HCEC 1CT (cell line): ENCODE measurements at regions not wholly inside any gene's neighbourhood (a gene's known extent, or its start where the extent isn't known, plus 50 kb on each side); places are given as distances from the start of the nearest gene placed in this dataset.
A peak's percentile ranks its signal among the peaks of the same experiment; 100 is the strongest.
"Not testable (repeated sequence)": the region's sequence is repeated elsewhere in the genome, so short reads cannot be mapped to it uniquely, and the experiment has no call there.

Source experiments
- DNase-seq: peaks from one replicate; pipeline ENCODE4 v3.0.0-alpha.2; 2017

DNA sequence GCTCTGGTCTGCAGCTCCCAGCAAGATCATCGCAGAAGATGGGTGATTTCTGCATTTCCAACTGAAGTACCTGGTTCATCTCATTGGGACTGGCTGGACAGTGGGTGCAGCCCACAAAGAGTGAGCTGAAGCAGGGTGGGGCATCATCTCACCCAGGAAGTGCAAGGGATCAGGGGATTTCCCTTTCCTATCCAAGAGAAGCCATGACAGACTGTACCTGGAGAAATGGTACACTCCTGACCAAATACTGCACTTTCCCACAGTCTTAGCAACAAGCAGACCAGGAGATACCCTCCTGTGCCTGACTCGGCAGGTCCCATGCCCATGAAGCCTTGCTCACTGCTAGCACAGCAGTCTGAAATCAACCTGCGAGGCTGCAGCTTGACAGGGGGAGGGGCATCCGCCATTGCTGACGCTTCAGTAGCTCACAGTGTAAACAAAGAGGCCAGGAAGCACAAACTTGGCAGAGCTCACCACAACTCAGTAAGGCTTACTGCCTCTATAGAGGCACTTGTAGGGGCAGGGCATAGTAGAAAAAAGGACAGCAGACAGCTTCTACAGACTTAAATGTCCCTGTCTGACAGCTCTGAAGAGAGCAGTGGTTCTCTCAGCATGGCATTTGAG is 60.5 kb downstream of the AREG start:
- DNase-seq, result peak; percentile 61

DNA sequence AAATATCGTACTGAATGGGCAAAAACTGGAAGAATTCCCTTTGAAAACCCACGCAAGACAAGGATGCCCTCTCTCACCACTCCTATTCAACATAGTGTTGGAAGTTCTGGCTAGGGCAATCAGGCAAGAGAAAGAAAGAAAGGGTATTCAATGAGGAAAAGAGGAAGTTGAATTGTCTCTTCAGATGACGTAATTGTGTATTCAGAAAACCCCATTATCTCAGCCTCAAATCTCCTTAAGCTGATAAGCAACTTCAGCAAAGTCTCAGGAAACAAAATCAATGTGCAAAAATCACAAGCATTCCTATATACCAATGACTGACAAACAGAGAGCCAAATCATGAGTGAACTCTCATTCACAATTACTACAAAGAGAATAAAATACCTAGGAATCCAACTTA is 64.4 kb downstream of the AREG start:
- not testable (repeated sequence) for DNase-seq

DNA sequence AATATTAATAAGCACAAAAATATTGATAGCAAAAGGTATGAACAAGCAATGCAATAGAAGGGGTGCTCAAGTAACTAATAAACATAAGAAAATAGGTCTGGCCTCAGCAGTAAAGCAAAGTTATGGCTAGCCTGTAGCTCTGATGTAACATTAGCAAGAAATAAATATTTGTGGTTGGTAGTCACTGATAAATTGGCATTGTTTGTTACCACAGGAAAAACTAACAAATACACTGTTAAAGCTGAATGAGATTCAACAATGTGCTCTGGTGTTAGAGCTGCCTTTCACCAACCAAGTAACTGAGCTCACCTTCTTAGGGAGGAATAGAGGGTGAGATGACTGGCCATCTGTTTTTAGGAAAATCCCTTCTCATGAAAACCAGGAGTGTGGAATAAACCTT is 71.4 kb downstream of the AREG start:
- peak; percentile 25 for DNase-seq

GRCh38 chr4:74517996-74518395 is 73.1 kb downstream of the AREG start:
- DNase-seq, result no peak

- DNase-seq, result peak; percentile 54
Observed at GRCh38 chr4:74522251-74522991, 77.5 kb downstream of the AREG start.

DNA sequence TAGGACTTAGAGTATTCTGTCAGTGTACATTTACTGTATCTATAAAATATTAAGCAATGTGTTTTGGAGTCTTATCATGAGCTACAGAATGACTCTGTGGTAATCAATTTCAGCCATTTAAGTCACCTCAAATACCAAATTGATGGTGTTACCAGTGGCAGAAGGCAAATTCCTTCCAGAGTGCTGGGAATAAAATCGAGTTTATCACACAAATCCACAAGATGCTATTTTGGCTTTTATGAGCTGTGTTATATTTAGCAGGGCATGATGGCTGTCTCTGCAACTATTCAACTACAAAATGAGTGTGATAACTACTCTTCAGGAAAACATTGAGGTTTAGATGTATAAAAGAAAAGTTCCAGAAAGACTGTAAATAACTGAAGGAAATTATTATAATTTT is 78.2 kb downstream of the AREG start:
- DNase-seq, result no peak

GRCh38 chr4:74524985-74525384 is 80.0 kb downstream of the AREG start:
- no peak for DNase-seq

DNA sequence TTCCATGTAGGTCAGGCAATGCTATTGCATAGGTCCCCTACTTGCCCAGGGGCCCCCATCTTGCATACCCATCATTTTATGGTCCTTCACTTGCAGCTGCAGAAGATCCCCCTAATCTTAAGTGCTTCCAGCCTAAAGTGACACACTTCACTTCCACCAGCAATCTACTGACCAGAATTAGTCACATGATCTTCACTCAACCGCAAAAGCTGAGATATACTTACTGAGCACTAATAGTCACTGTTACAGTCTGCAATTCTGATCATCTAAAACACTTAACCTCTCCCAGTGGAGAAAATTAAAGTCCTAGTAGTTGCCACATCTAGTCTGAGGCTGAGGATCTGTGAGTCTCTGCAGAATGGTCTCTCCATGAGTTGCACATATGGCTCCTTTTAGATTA is 82.1 kb downstream of the AREG start:
- DNase-seq, result no peak

GRCh38 chr4:74528178-74528577 is 83.2 kb downstream of the AREG start:
- DNase-seq, result no peak

DNA sequence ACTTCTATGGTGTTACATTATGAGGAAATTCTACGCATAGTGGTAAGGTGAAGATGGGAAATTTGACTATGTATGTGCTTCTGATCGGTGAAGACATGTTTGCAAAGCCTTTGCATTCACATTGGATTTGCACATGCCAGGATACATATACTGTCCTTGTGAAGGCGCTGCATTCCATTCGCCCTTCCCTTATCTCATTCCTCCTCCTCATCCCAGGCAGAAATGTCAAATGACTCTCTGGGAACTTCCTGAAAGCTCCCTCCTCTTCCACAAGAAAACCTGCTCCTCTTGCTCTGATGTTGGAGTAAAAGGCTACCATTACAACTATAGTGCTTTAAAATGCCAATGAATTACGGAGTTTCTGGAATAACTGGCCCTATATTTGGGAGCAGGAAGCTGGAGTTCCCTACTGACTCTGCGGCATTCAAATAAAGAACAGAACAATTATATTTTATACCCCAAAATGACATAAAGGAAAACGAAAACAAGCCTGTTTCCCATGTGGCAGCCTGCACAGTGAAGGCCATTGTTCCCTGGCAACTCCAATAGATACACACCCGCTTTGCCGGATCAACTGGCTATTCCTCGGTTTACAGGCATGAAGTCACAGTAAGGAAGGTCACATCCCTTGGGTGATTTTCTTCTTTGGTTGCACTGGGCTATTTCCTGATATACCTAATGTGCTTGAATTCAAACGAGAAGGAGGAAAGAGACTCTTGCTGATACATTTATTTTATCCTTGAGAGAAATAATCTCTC is 84.5 kb downstream of the AREG start:
- no peak for DNase-seq

DNA sequence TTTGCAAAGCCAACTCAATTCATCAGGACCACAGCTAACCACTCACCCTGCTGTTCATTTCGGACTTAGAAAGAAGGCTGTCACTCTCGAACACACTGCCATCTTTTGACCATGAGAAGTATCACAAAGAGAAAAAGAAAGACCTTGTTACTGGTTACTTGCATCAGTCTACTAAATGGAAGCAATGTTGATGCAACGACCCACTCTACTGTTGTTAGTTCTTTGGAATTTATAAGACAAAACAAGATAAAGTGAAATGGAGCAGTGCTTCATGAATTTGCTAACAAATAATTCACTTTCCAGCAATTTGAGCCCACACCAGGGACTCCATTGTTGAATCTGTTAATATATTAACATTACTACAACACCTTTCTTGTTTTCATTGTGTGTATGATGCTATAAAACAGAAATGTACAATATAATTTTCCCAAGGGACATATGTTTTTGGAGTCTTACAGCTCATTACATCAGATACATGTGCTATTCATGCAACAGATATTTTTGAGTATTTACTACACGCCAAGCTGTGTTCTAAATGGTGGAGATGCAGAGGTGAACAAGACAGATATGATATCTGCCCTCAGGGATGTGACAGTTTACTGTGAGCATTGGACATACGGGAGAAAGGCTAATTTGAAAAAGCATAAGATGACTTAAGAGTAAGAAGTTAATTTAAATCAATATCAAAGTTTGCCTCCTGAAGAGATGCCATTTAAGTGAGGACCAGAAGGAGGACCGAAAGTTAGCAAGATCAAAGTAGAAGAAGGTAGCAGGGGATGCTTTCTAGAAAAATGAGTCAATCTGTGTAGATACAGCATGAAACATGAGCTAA is 87.2 kb downstream of the AREG start:
- peak; percentile 74 for DNase-seq

DNA sequence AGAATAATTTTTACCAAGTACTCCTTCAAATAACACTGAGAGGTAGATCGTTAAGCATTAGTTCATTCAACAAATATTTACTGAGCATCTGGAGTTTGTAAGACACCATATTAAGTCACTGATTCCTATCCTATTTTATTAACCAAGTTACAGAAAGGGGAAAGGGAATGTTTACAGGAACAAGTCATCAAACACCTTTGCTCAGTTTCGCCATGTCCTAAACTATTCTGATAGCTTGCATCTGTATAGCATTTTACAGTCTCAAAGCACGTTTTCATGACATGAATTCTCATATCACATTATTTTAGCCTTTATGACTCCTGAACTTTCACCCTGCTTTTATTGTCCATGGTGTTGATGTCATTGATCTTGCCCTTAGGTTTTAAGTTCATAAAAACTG is 89.2 kb downstream of the AREG start:
- DNase-seq, result no peak

GRCh38 chr4:74534936-74535335 is 90.0 kb downstream of the AREG start:
- no peak for DNase-seq

GRCh38 chr4:74535512-74535911 is 90.6 kb downstream of the AREG start:
- DNase-seq, result no peak

GRCh38 chr4:74536557-74536956 is 91.6 kb downstream of the AREG start:
- peak; percentile 35 for DNase-seq

- DNase-seq, result no peak
Observed at GRCh38 chr4:74537459-74537858, 92.5 kb downstream of the AREG start.

DNA sequence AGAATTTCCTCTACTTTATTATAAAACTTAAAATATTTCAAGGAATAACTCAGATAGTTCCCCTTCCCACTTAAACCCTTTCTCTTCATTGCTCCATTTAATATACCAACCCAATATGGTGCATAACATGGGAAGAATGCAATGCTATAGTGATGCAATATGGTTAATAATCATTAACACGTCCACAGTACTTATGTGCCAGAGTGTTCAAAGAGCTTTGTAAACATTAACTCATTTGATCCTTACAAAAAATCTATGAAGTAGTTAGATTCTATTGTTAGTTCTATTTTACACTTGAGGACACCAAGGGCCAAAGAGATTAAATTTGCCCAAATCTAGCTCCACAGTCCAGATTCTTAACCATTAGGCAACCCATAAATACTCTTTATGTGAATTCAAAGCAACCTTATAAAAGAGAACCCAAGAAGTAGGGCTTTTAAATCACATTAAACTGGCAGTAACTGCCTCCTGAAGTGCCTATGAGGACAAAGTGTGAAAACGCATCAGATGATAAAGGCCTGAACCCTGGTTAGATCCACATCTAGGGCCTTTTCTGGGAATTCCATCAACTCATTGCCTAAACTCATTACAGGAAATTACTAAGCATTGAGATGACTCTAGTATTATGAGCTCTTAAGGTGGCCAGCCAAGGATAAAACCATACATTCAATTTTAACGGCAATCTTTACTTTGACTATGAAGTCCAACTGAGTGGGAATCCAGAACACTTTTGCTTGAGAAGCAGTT is 94.3 kb downstream of the AREG start:
- DNase-seq, result no peak

- peak; percentile 43 for DNase-seq
Observed at GRCh38 chr4:74540193-74540592, 95.3 kb downstream of the AREG start.

DNA sequence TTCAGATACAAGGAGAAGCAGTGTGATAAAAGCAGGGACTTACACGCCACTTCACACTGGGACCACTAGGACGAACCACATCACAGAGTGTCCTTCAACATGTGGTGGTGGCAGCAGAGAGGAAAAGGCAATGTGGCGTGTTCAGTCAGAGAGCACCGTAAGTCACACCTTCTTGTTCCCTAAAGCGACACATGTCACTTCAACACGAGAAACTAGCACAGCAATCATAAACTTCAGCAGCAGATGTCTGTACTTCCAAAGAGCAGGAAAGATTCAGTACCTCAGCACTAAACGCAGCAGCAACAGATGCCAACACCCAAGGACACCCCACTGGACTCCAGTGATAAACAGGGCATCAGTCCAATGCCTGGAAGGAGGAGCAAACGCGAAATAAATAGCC is 96.7 kb downstream of the AREG start:
- DNase-seq, result no peak

DNA sequence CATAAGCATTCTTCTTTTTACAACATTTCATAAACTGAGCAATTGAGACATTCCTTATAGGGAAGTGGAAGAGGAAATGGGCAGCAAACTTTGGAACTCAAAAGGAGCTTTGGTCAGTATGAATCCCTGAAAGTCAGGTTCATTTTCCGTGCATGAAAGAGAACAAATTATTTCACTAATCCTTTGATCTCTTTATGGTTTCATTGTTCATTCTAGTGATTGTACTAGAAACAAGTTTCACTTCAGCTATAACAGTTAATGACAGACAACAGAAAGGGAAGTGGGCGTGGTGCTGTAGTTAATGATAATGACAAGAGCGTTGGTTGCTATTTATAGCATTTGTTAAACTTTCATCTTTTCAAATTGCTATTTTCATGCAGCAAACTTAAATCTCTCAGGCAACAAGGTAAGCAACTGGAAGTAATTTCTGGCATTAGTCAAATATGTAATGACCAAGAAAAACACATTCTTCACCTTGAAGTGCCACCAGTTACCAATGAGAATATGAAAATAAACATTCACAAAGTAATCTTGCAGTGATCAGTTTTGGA is 98.4 kb downstream of the AREG start:
- DNase-seq, result no peak

DNA sequence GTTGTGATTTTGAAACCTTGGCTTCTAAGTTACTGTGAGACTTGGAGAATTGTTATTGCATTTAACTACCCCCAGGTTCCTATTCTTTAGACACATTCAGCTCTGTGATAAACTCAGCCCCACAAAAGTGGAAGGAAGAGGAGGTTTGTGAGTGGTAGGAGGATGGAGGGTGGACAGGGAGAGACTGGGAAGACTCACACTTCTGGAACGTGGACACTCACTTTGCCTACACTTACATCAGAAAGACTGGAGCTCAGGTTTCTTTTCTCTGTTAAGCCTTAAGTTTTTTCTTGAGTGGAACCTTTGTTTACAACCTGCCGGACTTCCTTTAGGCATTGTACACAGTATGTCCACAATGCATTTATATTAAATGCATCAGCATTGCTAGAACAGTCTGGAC is 99.0 kb downstream of the AREG start:
- peak; percentile 32 for DNase-seq
